Astrocyte (in vitro differentiated cells and primary cell): ENCODE measurements at regions not wholly inside any gene's neighbourhood (a gene's known extent, or its start where the extent isn't known, plus 50 kb on each side); places are given as distances from the start of the nearest gene placed in this dataset.

ENCODE experiments used
- CTCF ChIP-seq: IDR thresholded peaks from 2 replicates; pipeline ENCODE4 v1.5.1; 2011; ENCODE audit warnings: low read depth, mild to moderate bottlenecking, inconsistent platforms, low read length, moderate library complexity; ENCODE audit not compliant: insufficient read depth
- EZH2 ChIP-seq: IDR thresholded peaks from 2 replicates; pipeline ENCODE4 v1.6.1; 2012; ENCODE audit warnings: mild to moderate bottlenecking, low read length, inconsistent platforms; ENCODE audit not compliant: insufficient read depth

GRCh38 chr11:112663947-112664634 lies 297.1 kb upstream of the NCAM1 start:
- TF ChIP-seq CTCF (no peak), EZH2 (no peak)
